ENCODE measurements at regions not wholly inside any gene's neighbourhood (a gene's known extent, or its start where the extent isn't known, plus 50 kb on each side); places are given as distances from the start of the nearest gene placed in this dataset.
A peak's percentile ranks its signal among the peaks of the same experiment; 100 is the strongest.
"Not testable (repeated sequence)": the region's sequence is repeated elsewhere in the genome, so short reads cannot be mapped to it uniquely, and the experiment has no call there.

DNA sequence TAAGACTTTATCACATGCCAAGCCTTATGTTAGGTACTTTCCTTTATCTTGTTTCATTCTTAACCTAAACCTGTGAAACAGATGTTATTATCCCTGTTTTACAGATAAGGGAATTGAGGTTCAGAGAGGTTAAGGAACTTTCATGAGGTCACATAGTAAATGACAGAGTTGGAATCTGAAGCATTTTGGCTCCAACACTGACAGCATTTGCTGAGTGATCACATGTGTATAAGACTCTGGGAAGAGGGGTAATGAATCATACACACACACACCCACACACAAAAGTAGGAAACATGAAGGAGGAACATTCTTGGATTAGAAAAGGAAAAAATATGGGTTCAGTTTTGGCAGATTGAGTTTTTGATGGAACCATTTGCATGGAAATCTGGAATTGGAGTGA, 212.5 kb downstream of the GJA1 start:
- DNase-seq = no peak

DNA sequence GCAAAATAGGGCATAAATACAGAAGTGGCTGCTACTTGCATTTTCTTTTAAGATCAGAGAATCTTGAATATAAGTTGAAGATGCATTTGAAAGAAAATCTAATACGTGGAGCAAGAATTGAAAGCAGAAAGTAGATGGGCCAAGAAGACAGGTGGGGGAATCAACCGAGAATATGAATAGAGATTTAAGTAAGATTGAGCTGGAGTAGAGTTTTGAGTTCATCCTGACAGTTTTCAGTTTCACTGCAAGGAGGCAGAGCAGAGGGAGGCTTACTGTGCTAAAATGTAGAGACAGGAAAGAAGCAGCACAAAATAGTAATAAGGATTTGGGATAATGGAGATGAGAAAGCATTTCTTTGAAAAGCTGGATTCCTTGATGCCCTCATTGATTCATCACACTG, 214.5 kb downstream of the GJA1 start:
- DNase-seq = no peak

DNA sequence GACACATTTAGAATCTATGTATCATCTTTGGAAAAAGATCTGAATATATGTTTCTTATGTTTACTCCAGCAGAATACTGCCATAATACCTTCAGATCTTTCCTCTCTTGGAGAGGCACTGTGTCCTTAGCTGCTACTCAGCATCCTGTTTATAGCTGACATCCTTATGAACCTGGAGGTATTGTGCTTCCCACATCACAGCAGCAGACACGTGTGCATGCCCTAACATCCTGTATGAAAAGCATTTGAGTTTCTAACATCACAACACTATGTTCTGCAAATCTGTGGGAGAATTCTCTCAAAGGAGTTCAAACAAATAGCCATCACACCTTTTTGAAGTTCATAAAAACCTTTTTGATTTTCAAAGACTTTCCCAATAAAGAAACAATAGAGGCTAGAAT, 216.0 kb downstream of the GJA1 start:
- no peak for DNase-seq

DNA sequence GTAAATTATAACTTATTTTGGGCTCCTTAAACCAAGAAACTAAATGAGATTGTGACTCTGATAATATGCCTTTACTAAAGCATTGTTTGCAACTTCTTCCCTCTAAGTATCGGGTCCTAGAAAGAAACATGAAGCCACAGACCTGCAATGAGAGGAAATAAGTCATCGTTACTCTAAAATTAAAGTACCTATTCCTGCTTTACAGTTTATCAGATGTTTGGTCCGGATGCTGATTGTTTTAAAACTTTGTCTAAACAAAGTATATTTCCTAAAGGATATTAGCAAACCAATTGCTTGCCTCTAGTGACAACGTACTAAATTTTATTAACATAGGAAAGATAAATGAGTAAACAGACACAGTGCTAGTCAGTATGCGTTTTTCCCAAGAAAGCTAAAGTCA, 216.8 kb downstream of the GJA1 start:
- DNase-seq = no peak

DNA sequence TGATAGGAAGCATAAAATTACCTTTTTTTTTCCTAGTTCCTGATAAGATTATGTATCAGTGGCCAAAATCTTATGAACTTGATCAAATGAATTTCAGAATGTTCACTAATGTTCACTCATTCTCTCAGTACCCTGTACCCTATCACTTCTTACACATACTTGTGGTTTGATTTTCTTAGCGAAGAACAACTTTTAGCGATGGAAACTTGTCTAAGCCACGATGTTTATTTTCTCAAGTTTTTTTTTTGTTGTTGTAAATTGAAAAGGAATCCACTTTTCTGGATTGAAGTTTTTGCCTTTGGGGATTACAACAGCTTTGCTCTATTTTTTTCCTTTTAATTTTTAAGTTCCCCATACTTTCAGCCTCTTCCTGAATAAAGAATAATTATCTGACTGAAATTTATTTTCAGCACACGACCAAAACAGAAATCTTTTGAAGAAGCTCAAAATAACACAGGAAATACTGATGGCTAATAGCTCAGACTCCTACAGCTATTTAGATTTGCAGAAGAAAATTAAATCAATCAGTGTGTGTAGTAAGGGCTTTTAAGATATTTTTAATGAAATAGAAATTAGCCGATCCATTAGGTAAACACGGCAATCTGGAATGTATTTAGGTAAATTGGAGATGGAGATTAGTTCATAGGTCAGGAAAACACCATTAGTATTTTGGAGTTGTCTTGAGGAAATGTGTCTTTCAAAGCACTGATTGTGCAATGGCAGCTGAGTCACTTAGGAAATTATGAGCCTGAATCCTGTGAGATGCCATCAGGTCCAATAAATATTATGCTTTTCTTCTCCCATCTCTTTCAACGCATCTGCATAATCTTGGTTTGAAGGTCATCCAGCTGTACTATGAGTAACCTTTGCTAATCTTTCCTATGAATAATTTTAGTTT, 217.5 kb downstream of the GJA1 start:
- no peak for DNase-seq

DNA sequence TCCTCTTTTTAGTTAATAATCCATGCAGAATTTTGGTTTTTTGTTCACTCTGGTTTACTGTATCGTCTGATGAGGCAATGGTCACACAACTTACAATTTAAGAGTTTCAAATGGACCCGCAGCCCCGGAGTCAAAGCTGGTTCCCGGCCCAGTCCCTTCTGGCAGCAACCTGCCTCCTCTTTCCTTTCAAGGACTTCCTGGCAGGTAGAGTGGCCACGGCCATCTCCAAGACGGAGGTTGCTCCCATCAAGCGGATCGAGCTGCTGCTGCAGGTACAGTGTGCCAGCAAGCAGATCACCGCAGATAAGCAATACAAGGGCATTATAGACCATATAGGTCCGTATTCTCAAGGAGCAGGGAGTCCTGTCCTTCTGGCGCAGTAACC, 218.2 kb downstream of the GJA1 start:
- DNase-seq = no peak

DNA sequence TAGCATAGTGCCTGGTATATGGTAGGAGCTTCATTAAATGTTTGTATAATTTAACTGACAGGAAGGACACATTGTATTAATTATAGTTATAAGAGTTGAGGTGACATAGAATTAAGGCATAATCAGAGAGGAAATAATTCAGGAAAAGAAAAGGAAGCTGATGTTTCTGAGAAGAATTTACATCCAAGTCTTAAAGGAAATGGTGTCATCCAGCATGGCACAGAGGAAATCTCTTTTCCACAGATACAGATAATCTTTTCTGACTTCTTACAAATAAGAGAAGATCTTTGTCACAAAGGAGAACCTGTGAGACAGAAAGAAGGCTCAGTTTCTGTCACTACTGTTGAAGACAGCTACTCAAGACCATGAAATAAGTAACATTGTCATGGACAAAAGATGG, 222.5 kb downstream of the GJA1 start:
- DNase-seq = no peak

DNA sequence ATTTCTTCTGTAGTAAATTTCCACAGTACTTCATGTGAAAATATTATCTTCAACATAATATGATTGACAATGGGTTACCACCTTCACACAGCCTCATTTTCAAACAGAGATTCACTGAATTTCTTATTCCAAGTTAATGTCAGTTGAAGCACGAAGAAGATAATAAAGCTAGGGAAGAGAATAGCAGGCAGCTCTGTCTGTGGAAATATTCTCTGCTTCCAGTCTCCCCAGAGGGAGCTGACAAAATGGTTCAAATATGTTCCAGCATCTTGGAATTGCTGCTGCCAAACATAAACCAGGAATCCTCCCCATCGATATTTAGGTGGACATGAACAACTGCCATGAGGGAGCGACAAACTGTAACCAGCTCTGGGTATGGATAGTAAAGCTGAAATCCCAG, 224.8 kb downstream of the GJA1 start:
- no peak for DNase-seq

DNA sequence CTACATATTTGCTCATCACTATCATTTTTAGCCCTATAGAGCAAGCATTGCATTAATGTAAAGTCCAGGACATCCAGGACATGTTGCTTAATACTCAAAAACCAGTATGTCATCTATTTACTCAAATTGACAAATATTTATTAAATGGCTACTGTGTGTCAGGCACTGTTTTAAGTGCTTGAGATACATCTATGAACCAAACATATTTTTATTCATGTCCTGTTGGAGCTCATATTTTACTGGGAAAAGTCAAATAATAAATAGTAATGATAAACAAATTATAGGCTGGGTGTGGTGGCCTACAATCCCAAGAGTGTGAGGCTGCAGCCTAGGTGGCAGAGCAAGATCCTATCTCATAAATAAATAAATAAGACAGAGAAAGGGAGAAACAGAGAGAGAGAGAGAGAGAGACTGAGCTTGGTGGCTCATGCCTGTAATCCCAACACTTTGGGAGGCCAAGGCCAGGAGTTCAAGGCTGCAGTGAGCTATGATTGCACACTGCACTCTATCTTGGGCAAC, 227.9 kb downstream of the GJA1 start:
- DNase-seq = no peak

DNA sequence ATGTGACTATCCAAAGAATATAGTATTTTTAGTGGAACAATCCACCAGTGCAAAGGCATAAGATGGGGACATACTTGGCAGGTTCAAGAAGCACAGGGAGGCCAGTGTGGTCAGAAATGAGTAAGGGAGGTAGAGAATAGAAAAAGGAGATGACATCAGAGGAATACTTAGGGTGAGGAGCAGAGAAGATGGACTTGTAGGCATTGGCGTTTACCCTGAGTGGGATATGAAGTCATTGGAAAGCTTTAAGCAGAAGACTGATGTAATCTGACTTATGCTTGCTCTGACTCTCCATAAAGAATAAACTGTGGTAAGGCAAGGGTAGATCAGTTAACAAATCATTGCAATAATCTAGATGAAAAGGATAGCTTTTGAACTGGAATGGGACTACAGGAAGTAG, 228.7 kb downstream of the GJA1 start:
- no peak for DNase-seq

DNA sequence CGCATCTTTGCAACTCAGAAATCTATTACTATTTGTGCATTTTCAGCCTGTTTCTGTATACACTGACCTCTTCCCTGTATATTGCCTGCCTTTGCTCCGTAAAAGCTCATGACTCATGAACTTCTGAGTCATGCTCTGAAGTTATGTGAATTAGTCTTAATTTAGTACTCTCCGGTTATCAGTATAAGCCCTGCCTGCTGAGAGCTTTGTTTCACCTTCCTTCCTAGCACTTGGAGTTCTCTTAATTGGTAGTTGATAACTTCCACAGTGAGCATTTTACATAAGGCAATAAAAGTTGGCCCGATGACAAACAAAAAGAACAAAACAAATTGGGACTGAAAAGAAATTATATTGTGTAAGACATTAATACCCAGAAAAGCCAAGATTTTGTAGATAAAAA, 231.4 kb downstream of the GJA1 start:
- DNase-seq = no peak

DNA sequence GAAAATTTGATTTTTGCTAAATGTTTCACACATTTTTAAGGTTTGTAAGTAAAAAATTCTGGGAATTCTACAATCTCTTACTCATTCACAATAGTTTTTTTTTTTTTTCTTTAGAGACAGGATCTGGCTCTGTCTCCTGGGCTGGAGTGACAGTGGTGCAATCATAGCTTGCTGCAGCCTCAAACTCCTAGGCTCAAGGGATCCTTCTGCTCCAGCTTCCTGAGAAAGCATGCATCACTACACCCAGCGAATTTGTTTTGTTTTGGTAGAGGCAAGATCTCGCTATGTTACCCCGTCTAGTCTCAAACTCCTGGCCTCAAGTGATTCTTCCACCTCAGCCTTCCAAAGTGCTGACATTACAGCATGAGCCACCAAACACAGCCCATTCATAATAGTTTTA, 232.8 kb downstream of the GJA1 start:
- no peak for DNase-seq

DNA sequence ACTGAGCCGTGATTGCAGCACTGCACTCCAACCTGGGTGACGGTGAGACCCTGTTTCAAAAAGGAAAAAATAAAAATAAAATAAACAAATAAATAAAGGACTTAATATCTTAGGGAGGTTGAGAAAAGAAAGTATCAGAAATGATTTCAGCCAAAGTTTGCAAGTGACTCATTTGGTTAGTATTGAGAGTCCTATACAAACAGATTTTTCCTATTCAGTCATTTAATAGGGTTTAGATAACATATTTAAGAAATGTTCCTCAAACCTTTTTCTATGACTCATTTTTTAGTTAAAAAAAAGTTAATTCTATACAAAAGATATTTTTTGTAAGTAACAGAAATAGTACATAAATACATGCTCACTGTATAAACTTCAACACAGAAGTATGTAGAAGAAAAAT, 235.1 kb downstream of the GJA1 start:
- no peak for DNase-seq

DNA sequence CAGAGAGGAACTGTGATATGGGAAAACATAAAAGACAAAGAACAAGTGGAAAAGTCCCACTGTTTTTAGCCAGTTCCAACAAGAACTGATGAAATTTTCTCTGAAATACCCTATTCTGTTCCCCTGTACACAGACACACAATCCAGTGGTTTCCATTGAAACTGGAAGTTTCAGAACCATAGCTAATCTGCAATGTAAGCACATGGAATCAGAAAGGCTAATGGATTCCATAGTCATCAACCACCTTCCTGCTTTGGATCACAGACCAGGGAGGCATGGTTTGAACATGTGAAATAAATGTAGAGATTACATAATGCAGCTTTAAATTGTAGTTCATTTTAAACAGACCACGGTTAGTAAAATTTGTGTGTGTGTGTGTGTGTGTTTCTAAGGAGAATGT, 242.1 kb downstream of the GJA1 start:
- no peak for DNase-seq

DNA sequence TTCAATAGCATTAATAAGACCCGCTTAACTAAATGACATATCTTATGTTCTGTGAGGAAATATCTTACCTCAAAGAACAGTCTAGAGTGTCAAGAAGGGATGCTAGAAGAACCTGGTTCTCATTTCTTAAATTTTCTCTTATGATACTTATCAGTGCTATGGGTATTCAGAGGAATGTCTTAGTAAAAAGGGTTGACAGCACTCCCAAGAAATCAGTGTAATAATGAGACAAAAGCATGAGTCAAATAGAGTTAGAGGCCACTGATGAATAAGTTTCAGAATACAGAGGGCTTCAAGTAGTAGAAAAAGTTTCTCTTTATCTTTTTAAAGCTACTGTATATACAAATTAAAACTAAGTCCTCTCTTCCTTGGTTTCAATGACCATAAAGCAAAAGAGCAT, 242.8 kb downstream of the GJA1 start:
- DNase-seq = no peak

DNA sequence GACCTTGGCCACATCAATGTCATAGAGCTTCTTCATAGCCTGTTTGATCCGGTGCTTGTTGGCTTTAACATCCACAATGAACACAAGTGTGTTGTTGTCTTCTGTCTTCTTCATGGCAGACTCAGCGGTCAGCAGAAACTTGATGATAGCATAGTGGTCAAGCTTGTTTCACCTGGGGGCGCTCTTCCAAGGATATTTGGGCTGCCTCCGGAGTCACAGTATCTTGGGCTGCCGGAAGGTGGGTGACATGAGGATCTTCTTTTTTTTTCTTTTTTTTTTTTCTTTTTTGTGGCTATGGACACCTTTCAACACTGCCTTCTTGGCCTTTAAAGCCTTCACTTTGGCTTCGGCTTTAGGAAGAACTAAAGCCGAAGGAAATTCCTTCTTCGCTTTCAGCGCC, 244.6 kb downstream of the GJA1 start:
- DNase-seq = no peak

DNA sequence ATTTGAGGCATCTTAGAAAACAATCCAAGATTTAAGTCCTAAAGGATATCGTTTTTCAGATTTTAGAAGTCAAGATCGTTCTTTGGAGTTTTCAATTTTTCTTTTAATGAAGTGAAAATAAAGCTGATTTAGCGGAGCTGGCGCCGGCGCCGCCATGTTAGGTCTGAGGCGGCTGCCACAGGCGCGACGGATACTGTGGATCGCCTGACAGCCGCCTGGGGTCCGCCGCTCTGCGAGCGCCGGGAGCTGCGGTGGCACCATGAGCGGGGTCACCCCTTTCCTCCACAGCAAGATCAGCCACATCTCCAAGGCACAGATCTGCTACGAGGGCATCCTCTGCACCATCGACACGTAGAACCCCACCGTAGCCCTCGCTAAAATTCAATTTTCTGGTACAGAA, 247.2 kb downstream of the GJA1 start:
- no peak for DNase-seq

DNA sequence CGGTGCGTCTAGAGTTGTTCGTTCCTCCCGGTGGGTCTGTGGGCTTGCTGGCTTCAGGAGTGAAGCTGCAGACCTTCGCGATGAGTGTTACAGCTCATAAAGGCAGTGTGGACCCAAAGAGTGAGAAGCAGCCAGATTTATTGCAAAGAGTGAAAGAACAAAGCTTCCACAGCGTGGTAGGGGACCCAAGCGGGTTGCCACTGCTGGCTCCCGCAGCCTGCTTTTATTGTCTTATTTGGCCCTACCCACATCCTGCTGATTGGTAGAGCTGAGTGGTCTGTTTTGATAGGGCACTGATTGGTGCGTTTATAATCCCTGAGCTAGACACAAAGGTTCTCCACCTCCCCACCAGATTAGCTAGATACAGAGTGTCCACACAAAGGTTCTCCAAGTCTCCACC, 250.4 kb downstream of the GJA1 start:
- DNase-seq = not testable (repeated sequence)

DNA sequence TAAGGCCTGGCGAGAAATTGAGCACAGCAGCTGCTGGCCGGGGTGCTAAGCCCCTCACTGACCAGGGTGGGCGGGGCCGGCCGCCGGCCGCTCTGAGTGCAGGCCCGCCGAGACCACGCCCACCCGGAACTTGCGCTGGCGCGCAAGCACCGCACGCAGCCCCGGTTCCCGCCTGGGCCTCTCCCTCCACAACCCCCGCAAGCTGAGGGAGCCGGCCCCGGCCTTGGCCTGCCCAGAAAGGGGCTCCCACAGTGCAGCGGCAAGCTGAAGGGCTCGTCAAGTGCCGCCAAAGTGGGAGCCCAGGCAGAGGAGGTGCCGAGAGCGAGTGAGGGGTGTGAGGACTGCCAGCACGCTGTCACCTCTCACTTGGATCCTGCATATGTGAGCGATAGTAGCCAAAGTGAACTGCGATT, 251.2 kb downstream of the GJA1 start:
- DNase-seq = peak; percentile 1

DNA sequence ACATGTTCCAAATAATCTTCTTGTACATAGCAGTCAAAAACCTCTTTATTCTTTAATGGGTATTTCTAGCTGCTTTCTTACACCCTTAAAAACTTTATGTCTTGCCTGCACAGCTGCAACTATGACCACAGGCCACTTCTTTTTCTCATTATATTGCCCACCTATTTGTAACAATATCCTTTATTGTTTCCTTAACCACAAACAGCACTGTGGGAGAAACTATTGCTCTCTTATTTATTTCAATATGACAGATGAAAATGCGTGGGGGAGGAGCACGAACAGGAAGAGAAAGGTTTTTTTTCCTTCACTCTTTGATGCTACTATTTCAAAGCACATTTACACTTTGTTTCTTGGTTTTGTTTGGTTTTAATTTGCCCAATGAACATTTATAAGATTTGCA, 253.5 kb downstream of the GJA1 start:
- DNase-seq = no peak

DNA sequence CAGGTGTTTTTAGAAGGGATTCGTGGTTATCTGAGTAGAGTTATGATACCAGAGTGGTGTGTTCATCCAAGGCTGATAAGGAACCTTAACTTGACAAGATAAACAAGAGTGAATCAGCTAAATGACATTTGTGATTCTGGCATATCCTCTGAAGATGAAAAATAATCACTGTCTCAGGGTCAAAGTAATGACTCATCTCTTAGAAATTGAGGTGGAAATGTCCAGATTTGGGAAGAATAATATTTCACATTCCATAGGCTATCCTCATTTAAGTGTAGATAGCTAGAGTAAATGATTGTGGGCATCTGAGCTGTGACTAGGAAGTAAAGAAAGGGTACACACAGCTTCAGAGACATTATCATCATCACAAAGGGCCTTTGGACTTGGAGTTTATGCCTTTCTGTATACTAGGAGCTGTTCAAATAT, 255.7 kb downstream of the GJA1 start:
- DNase-seq = no peak

DNA sequence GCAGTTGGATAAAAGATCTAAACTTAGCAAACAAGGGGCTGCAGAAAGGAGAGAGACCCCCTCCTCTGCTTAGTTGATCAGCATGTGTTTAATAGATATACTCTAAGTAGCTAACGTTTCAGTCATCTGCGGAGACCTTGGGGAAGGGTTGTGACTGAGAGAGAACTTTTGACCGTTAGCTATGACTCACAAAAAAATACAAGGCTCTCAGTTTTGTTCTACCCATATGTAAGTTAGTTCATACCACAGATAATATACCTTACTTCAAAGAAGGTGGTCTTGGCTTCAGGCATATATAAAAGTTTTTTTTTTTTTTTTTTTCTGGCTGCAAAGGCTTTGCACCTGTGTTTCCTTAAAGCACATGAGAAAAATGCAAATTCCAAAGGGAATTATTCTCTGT, 258.9 kb downstream of the GJA1 start:
- DNase-seq = no peak

DNA sequence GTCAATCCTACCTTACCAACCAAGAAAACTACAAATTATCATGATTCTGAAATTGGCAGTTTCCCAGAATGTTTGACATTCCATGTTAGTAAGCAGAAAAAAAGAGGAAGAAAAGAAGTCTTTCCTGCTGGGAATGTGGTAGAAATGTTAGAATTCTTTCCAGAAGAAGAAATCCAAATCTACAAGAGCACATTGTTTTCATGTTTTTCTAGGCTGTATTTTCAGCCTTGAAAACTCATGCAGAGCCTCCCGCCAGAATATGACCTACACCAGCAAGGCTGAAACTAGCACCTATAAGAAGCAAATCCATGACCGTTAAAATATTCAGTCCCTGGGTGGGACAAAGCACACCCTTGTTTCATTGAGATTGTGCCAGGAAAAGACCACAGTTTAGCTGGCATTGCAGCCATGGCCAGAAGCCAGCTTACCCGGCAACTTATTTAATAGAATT, 259.4 kb downstream of the GJA1 start:
- DNase-seq = no peak

DNA sequence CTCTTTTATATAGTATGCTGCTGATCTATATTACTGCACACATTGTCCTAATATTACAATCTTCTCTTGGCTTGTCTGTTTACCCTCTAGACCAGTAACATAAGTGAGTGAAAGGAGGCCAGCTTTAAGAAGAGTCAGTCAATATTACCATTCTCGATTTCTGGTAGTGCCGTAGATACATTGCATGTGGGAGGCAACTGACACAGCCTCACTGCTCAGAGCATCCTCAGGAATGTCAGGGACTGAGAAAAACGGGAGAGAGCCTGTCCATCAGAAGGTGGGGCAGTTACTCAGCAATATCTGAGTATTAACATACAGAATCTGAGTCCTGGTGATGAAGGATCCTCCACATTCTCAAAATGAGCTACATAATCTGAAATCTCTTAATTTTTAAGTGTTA, 259.9 kb downstream of the GJA1 start:
- no peak for DNase-seq

DNA sequence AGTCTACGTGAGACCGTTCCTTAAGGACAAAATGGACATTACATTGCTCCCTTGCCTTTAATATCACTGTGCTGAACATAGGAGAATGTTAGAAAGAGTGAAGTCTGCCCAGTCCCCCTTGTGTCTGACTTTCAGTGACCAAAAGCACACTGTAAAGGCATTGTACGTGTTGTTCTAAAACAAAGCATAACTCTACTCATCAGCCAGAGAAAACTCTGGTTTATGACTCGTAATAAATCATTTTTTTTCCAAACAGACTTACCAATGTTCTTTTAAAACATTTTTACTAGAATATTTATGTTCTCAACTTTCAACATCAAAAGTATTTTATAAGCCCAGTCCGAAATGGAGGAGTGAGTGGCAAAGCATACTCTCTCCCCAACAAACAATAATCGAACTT, 262.5 kb downstream of the GJA1 start:
- DNase-seq = no peak

Data from activated CD4-positive, alpha-beta T cell treated with anti-CD3 and anti-CD28 coated beads, Interleukin-2, Interleukin-6, amounts not matched to agents 100 ng/mL and 50 ng/mL, durations not matched to agents 16 hours and 8 hours (primary cell).